ENCODE measurements at regions not wholly inside any gene's neighbourhood (a gene's known extent, or its start where the extent isn't known, plus 50 kb on each side); places are given as distances from the start of the nearest gene placed in this dataset.

DNA sequence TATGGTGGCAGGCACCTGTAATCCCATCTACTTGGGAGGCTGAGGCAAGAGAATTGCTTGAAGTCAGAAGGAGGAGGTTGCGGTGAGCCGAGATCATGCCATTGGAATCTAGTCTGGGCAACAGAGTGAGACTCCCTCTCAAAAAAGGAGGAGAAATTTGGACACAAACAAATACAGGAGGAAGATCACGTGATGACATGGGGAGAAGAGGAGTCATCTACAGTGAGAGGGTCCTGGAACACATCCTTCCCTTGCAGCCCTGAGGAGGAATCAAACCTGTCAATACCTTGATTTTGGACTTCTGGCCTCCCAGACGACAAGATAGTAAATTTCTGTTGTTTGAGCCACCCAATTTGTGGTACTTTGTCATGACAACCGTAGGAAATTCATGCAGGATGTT, 671.9 kb upstream of the EEF2KMT start:
- H3K4me2 ChIP-seq (ENCODE audit: low read length) = no peak overlapping the region
- no peak overlapping the region for H3K4me3 ChIP-seq (ENCODE audit: low read depth, low read length, poor library complexity, severe bottlenecking)
- no peak for DNase-seq (ENCODE audit: low spot score)
- no peaks in the 10 kb centered on the region for H3K36me3 ChIP-seq (ENCODE audit: insufficient read depth, low read length)
- H4K20me1 ChIP-seq (ENCODE audit: insufficient read depth, low read length) = no peaks in the 10 kb centered on the region
- H3K9me2 ChIP-seq (ENCODE audit: insufficient read depth, low read length) = no peaks in the 10 kb centered on the region
- H3K79me2 ChIP-seq (ENCODE audit: insufficient read depth, low read depth, low read length) = no peaks in the 10 kb centered on the region
- ChIA-PET CTCF (ENCODE audit: unreplicated experiment) (no interaction called here), POLR2A (no interaction called here)
- no peak overlapping the region for H2AFZ ChIP-seq (ENCODE audit: low read length)
- H3K27ac ChIP-seq (ENCODE audit: low read depth, low read length, poor library complexity, severe bottlenecking) = no peak overlapping the region
- H3K9me3 ChIP-seq (ENCODE audit: low read length) = no peaks in the 10 kb centered on the region
- intact Hi-C loops (cut with micrococcal nuclease; ENCODE audit: unreplicated experiment) = no loop called here
- no TSS peak for BruUV-seq (replicated peaks)
- TF ChIP-seq EZH2phosphoT487 (IDR thresholded peaks at IDR 0.05; ENCODE audit: borderline replicate concordance, low read depth, low read length) (no peak), CTCF (conservative IDR thresholded peaks at IDR 0.05; ENCODE audit: low read length) (no peak)
- H3K4me1 ChIP-seq (ENCODE audit: insufficient read depth, low read length, poor library complexity, severe bottlenecking) = no peaks in the 10 kb centered on the region

DNA sequence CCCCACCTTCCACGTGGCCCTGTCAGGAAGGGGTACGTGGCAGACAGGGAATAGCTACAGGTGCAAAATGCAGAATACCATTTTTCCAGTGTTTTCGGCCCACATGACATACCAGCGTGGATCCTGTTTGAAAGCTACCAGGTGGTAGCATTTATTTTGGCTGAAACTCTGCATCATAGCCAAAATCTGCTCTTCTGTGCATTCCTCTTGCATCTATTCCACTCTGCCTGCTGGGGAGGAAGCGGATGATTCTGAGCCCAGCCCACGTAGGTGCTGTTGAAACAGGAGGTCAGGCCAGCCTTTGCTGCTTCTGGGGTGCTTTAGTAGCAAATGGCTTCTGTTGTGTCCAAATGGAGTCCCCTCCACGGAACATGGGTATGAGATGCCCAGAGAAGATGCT, 670.9 kb upstream of the EEF2KMT start:
- H2AFZ ChIP-seq (ENCODE audit: low read length) = no peak overlapping the region
- H3K4me2 ChIP-seq (ENCODE audit: low read length) = no peak overlapping the region
- H3K36me3 ChIP-seq (ENCODE audit: insufficient read depth, low read length) = no peaks in the 10 kb centered on the region
- H3K9me2 ChIP-seq (ENCODE audit: insufficient read depth, low read length) = no peaks in the 10 kb centered on the region
- H3K4me1 ChIP-seq (ENCODE audit: insufficient read depth, low read length, poor library complexity, severe bottlenecking) = no peaks in the 10 kb centered on the region
- no peak for DNase-seq (ENCODE audit: low spot score)
- H3K9me3 ChIP-seq (ENCODE audit: low read length) = no peaks in the 10 kb centered on the region
- H3K27ac ChIP-seq (ENCODE audit: low read depth, low read length, poor library complexity, severe bottlenecking) = no peak overlapping the region
- POLR2A ChIA-PET = no interaction called here
- intact Hi-C loops (cut with micrococcal nuclease; ENCODE audit: unreplicated experiment) = no loop called here
- TF ChIP-seq EZH2phosphoT487 (IDR thresholded peaks at IDR 0.05; ENCODE audit: borderline replicate concordance, low read depth, low read length) (no peak), CTCF (conservative IDR thresholded peaks at IDR 0.05; ENCODE audit: low read length) (no peak)
- CTCF ChIA-PET (ENCODE audit: unreplicated experiment) = no interaction called here
- H4K20me1 ChIP-seq (ENCODE audit: insufficient read depth, low read length) = no peaks in the 10 kb centered on the region
- no peaks in the 10 kb centered on the region for H3K79me2 ChIP-seq (ENCODE audit: insufficient read depth, low read depth, low read length)
- no TSS peak for BruUV-seq (replicated peaks)
- H3K4me3 ChIP-seq (ENCODE audit: low read depth, low read length, poor library complexity, severe bottlenecking) = no peak overlapping the region

GRCh38 chr16:5763176-5763575, 665.6 kb upstream of the EEF2KMT start:
- Histone ChIP-seq H3K4me3 (ENCODE audit: low read depth, low read length, poor library complexity, severe bottlenecking) (no peak overlapping the region), H3K4me1 (ENCODE audit: insufficient read depth, low read length, poor library complexity, severe bottlenecking) (no peaks in the 10 kb centered on the region), H3K36me3 (ENCODE audit: insufficient read depth, low read length) (no peaks in the 10 kb centered on the region), H3K9me3 (ENCODE audit: low read length) (no peaks in the 10 kb centered on the region), H3K79me2 (ENCODE audit: insufficient read depth, low read depth, low read length) (no peaks in the 10 kb centered on the region), H3K4me2 (ENCODE audit: low read length) (no peak overlapping the region), H3K9me2 (ENCODE audit: insufficient read depth, low read length) (no peaks in the 10 kb centered on the region), H3K27ac (ENCODE audit: low read depth, low read length, poor library complexity, severe bottlenecking) (no peak overlapping the region), H2AFZ (ENCODE audit: low read length) (no peak overlapping the region), H4K20me1 (ENCODE audit: insufficient read depth, low read length) (no peaks in the 10 kb centered on the region)
- BruUV-seq (replicated peaks) = no TSS peak
- DNase-seq (ENCODE audit: low spot score) = no peak
- ChIA-PET POLR2A (no interaction called here), CTCF (ENCODE audit: unreplicated experiment) (no interaction called here)
- intact Hi-C loops (cut with micrococcal nuclease; ENCODE audit: unreplicated experiment) = no loop called here
- TF ChIP-seq CTCF (conservative IDR thresholded peaks at IDR 0.05; ENCODE audit: low read length) (no peak), EZH2phosphoT487 (IDR thresholded peaks at IDR 0.05; ENCODE audit: borderline replicate concordance, low read depth, low read length) (no peak)
